ENCODE measurements at regions not wholly inside any gene's neighbourhood (a gene's known extent, or its start where the extent isn't known, plus 50 kb on each side); places are given as distances from the start of the nearest gene placed in this dataset.

DNA sequence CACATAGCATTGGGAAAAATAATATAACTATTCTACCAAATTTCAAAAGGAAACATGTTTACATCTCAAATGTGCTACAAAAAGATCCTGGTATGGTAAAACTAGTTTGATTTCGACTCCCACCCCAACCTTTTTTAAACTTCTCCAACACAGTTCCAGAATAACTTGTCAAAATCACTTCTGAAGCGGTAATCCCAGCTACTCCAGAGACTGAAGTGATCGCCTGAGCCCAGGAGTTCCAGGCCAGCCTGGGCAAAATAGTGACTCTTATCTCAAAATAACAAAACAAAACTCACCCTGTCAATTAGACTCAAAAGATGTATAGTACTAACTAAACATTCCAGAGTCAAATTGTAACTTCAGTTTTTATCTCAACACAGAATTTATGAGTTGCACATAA is 71.3 kb upstream of the RNF38 start:
- Histone ChIP-seq H3K4me1 (ENCODE audit: control insufficient read depth in 5 of 5, insufficient read depth in 5 of 5, low read length in 5 of 5) (peaks cover 2 to 11% (median 7%) of the 10 kb centered on the region in 5 donors), H3K9ac (ENCODE audit: insufficient read depth in 1 of 2, low read length in 2 of 2) (peak overlapping the region in 1 of 2 donors; percentile 77), H3K27me3 (ENCODE audit: control insufficient read depth in 3 of 3, insufficient read depth in 3 of 3, low read length in 2 of 3) (no peaks in the 10 kb centered on the region), H3K4me3 (no peak overlapping the region), H3K9me3 (ENCODE audit: control insufficient read depth in 4 of 4, insufficient read depth in 3 of 4, low read length in 3 of 4) (no peaks in the 10 kb centered on the region), H3K27ac (ENCODE audit: low read depth in 1 of 2, low read length in 1 of 2) (peak overlapping the region; percentile 70 to 89), H3K36me3 (ENCODE audit: control insufficient read depth in 4 of 4, insufficient read depth in 4 of 4, low read length in 4 of 4) (no peaks in the 10 kb centered on the region)
- DNase-seq (peak in 2 of 3 donors; percentile 29 to 36), ATAC-seq (ENCODE audit: insufficient read depth, low FRiP score) (no peak)
- WGBS, 2 donors = 30 to 68% methylated on average over 3 of the region's 3 CpGs
- no peak for TF ChIP-seq CTCF (IDR thresholded peaks at IDR 0.05; ENCODE audit: control extremely low read depth, extremely low read depth)

DNA sequence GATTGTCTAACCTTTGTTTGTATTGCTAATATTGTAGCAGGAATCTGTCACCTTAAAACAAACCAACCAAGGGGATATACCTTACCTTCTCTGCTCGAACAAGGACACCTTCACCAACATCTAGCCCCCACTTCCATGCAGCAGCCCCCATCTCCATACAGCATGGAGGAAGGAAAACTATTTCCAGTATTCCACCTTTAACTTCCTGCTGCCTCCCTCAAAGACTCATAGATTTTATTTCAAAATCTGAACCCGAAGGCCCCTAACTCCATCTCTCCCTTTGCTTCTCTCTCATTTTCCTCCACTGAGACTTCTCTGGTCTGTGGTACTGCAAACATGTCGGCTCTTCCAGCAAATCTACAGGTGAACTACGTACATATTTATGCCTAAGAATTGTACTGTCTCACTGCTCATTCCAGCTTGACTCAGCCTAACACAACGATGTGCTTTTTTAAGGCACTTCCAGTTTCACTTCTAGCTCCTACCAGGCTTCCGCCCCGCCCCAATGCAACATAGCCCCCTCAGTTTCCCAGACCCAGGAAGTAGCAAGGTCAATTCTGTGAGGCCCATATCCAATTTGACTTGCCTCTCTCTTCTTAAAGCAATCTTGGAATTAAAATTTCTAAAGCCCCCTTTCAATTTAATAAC is 70.7 kb upstream of the RNF38 start:
- no peaks in the 10 kb centered on the region for H3K27me3 ChIP-seq (ENCODE audit: control insufficient read depth in 3 of 3, insufficient read depth in 3 of 3, low read length in 2 of 3)
- no peak for TF ChIP-seq CTCF (IDR thresholded peaks at IDR 0.05; ENCODE audit: control extremely low read depth, extremely low read depth)
- DNase-seq = peak; percentile 41 to 77 (median 70)
- peaks cover 2 to 11% (median 7%) of the 10 kb centered on the region in 5 donors for H3K4me1 ChIP-seq (ENCODE audit: control insufficient read depth in 5 of 5, insufficient read depth in 5 of 5, low read length in 5 of 5)
- peak overlapping the region; percentile 74 to 77 for H3K9ac ChIP-seq (ENCODE audit: insufficient read depth in 1 of 2, low read length in 2 of 2)
- ATAC-seq (ENCODE audit: insufficient read depth, low FRiP score) = peak; percentile 90
- WGBS, 2 donors = 6% methylated on average over 7 of the region's 7 CpGs
- H3K4me3 ChIP-seq = no peak overlapping the region
- peak overlapping the region; percentile 89 for H3K27ac ChIP-seq (ENCODE audit: low read depth in 1 of 2, low read length in 1 of 2)
- no peaks in the 10 kb centered on the region for H3K36me3 ChIP-seq (ENCODE audit: control insufficient read depth in 4 of 4, insufficient read depth in 4 of 4, low read length in 4 of 4)
- H3K9me3 ChIP-seq (ENCODE audit: control insufficient read depth in 4 of 4, insufficient read depth in 3 of 4, low read length in 3 of 4) = no peaks in the 10 kb centered on the region

DNA sequence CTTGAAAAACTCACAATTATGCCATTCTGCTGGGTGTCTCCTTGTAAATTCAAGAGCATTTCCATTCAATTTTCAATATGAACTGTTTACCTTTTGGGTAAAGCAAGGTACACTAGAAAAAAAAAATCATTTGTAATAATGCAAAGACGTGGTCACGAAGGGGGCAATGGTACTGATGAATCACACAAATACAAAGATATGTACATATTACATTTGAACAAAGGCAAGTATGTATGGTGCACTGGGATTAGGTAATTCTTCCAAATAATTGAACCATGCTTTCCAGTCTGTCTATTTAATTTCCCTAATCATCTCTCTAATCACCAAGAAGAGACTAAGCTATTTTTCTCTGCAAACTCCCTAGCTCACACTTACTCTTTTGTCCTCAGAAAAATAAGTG is 63.4 kb upstream of the RNF38 start:
- H3K9me3 ChIP-seq (ENCODE audit: control insufficient read depth in 4 of 4, insufficient read depth in 3 of 4, low read length in 3 of 4) = no peaks in the 10 kb centered on the region
- ATAC-seq (ENCODE audit: insufficient read depth, low FRiP score) (no peak), DNase-seq (no peak)
- no peak overlapping the region for H3K27ac ChIP-seq (ENCODE audit: low read depth in 1 of 2, low read length in 1 of 2)
- no peaks in the 10 kb centered on the region for H3K27me3 ChIP-seq (ENCODE audit: control insufficient read depth in 3 of 3, insufficient read depth in 3 of 3, low read length in 2 of 3)
- H3K36me3 ChIP-seq (ENCODE audit: control insufficient read depth in 4 of 4, insufficient read depth in 4 of 4, low read length in 4 of 4) = no peaks in the 10 kb centered on the region
- no peak overlapping the region for H3K4me3 ChIP-seq
- no peak overlapping the region for H3K9ac ChIP-seq (ENCODE audit: insufficient read depth in 1 of 2, low read length in 2 of 2)
- WGBS, 2 donors = 88 to 96% methylated on average over 2 of the region's 2 CpGs
- H3K4me1 ChIP-seq (ENCODE audit: control insufficient read depth in 5 of 5, insufficient read depth in 5 of 5, low read length in 5 of 5) = peaks cover 0 to 14% (median 0%) of the 10 kb centered on the region in 5 donors
- TF ChIP-seq CTCF (IDR thresholded peaks at IDR 0.05; ENCODE audit: control extremely low read depth, extremely low read depth) = no peak

DNA sequence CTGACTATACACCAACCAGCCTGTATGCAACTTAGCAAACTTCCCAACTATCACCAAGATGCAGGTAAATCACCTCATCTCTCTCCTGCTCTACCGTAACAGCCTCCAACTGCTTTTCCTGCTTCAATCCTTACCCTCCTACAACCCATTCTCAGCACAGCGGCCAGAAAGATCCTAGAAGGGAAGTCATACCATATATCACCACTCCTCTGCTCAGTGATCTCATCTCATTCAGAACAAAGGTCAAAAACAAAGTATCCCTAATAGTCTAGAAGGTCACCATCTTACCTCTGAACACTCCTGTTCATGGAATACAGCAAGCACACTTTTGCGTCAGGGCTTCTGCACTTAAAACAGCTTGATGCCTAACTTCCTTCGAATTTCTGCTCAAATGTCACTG is 62.2 kb upstream of the RNF38 start:
- no peak for TF ChIP-seq CTCF (IDR thresholded peaks at IDR 0.05; ENCODE audit: control extremely low read depth, extremely low read depth)
- Histone ChIP-seq H3K27ac (ENCODE audit: low read depth in 1 of 2, low read length in 1 of 2) (no peak overlapping the region), H3K9me3 (ENCODE audit: control insufficient read depth in 4 of 4, insufficient read depth in 3 of 4, low read length in 3 of 4) (no peaks in the 10 kb centered on the region), H3K36me3 (ENCODE audit: control insufficient read depth in 4 of 4, insufficient read depth in 4 of 4, low read length in 4 of 4) (peaks cover 0 to 6% (median 2%) of the 10 kb centered on the region in 4 donors), H3K27me3 (ENCODE audit: control insufficient read depth in 3 of 3, insufficient read depth in 3 of 3, low read length in 2 of 3) (no peaks in the 10 kb centered on the region), H3K4me1 (ENCODE audit: control insufficient read depth in 5 of 5, insufficient read depth in 5 of 5, low read length in 5 of 5) (peaks cover 0 to 14% (median 0%) of the 10 kb centered on the region in 5 donors), H3K9ac (ENCODE audit: insufficient read depth in 1 of 2, low read length in 2 of 2) (no peak overlapping the region), H3K4me3 (no peak overlapping the region)
- WGBS, 2 donors = 93 to 95% methylated on average over 4 of the region's 4 CpGs
- ATAC-seq (ENCODE audit: insufficient read depth, low FRiP score) (no peak), DNase-seq (no peak)

Data from lung (tissue), 11 donors.